IMR-90 (cell line): ENCODE measurements at regions not wholly inside any gene's neighbourhood (a gene's known extent, or its start where the extent isn't known, plus 50 kb on each side); places are given as distances from the start of the nearest gene placed in this dataset.

Experiments
- CHD1 ChIP-seq: IDR thresholded peaks from 2 replicates; pipeline ENCODE4 v1.6.1; 2012; ENCODE audit warnings: low read depth, low read length, improper control_type of control experiment
- FOS ChIP-seq: fragments of 150-350 bp; IDR thresholded peaks from 2 replicates; pipeline ENCODE4 v1.6.1; 2016; ENCODE audit warnings: low read depth, low read length
- POLR2A ChIP-seq: IDR thresholded peaks from 2 replicates; pipeline ENCODE4 v1.6.1; 2012; ENCODE audit warnings: mild to moderate bottlenecking, low read depth, low read length
- RAD21 ChIP-seq: IDR thresholded peaks from 2 replicates; pipeline ENCODE4 v1.6.1; 2012; ENCODE audit warnings: low read length, improper control_type of control experiment
- RFX5 ChIP-seq: IDR thresholded peaks from 2 replicates; pipeline ENCODE4 v1.8.0; 2012; ENCODE audit warnings: low read depth, mild to moderate bottlenecking, low read length, moderate library complexity
- TF ChIP-seq, protein P1 (sequence below): conservative IDR thresholded peaks from 2 replicates; pipeline ENCODE4 v1.5.1; 2012; ENCODE audit warnings: mild to moderate bottlenecking, low read depth, low read length, improper control_type of control experiment
- TF ChIP-seq, protein P2 (sequence below): fragments of 150-350 bp; IDR thresholded peaks from 2 replicates; pipeline ENCODE4 v1.6.1; 2017; ENCODE audit warnings: mild to moderate bottlenecking, antibody characterized with exemption, low read length, low read depth

DNA sequence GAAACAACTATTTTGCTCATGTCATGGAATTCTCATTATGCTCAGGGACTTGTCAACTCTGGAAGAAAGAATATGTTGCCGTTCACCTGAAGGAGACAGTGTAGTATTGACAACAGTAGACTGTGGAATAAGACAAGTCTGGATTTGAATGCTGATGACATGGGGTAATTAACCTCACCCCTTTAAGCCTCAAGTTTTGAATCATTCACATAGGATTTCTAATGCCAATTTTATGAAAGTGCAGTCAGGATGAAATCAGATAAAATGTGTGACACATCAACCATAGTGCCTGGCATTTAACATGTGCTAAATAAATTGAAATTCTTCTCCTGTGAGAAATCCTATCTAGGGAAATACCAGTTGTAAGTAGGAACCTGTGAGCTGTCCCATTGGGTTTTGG, 305.8 kb downstream of the KIF20B start:
- no peak for TF ChIP-seq CHD1
- TF ChIP-seq, protein P1, sequence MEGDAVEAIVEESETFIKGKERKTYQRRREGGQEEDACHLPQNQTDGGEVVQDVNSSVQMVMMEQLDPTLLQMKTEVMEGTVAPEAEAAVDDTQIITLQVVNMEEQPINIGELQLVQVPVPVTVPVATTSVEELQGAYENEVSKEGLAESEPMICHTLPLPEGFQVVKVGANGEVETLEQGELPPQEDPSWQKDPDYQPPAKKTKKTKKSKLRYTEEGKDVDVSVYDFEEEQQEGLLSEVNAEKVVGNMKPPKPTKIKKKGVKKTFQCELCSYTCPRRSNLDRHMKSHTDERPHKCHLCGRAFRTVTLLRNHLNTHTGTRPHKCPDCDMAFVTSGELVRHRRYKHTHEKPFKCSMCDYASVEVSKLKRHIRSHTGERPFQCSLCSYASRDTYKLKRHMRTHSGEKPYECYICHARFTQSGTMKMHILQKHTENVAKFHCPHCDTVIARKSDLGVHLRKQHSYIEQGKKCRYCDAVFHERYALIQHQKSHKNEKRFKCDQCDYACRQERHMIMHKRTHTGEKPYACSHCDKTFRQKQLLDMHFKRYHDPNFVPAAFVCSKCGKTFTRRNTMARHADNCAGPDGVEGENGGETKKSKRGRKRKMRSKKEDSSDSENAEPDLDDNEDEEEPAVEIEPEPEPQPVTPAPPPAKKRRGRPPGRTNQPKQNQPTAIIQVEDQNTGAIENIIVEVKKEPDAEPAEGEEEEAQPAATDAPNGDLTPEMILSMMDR = no peak
- no peak for TF ChIP-seq RFX5
- no peak for TF ChIP-seq RAD21
- TF ChIP-seq, protein P2, sequence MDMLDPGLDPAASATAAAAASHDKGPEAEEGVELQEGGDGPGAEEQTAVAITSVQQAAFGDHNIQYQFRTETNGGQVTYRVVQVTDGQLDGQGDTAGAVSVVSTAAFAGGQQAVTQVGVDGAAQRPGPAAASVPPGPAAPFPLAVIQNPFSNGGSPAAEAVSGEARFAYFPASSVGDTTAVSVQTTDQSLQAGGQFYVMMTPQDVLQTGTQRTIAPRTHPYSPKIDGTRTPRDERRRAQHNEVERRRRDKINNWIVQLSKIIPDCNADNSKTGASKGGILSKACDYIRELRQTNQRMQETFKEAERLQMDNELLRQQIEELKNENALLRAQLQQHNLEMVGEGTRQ = no peak
- TF ChIP-seq POLR2A = no peak
- no peak for TF ChIP-seq FOS
